ENCODE measurements at regions not wholly inside any gene's neighbourhood (a gene's known extent, or its start where the extent isn't known, plus 50 kb on each side); places are given as distances from the start of the nearest gene placed in this dataset.

- H3K27me3 ChIP-seq (ENCODE audit: control insufficient read depth in 3 of 3, insufficient read depth in 3 of 3, low read length in 3 of 3): no peaks in the 10 kb centered on the region
- FAIRE-seq (no peak), DNase-seq (no peak)
- H3K4me1 ChIP-seq (ENCODE audit: control insufficient read depth in 3 of 3, insufficient read depth in 2 of 3, low read depth in 1 of 3, low read length in 2 of 3): peaks cover 0 to 3% (median 0%) of the 10 kb centered on the region in 3 donors
- H3K27ac ChIP-seq (ENCODE audit: low read depth in 1 of 3, low read length in 2 of 3): no peak overlapping the region
- H3K9me3 ChIP-seq (ENCODE audit: control insufficient read depth in 2 of 2, insufficient read depth in 1 of 2, low read depth in 1 of 2, low read length in 1 of 2): peaks cover 0 to 16% of the 10 kb centered on the region in 2 donors
- no peak overlapping the region for H3K4me3 ChIP-seq (ENCODE audit: low read depth in 1 of 3, low read length in 3 of 3)
- no peaks in the 10 kb centered on the region for H3K36me3 ChIP-seq (ENCODE audit: control insufficient read depth in 3 of 3, insufficient read depth in 2 of 3, low read depth in 1 of 3, low read length in 3 of 3)
- 38 to 67% (median 47%) methylated on average over 2 of the region's 2 CpGs for WGBS, 3 donors
Observed at GRCh38 chr3:30069056-30069455, 537.3 kb upstream of the TGFBR2 start.

- Histone ChIP-seq H3K4me1 (ENCODE audit: control insufficient read depth in 3 of 3, insufficient read depth in 2 of 3, low read depth in 1 of 3, low read length in 2 of 3) (peaks cover 0 to 5% (median 0%) of the 10 kb centered on the region in 3 donors), H3K27ac (ENCODE audit: low read depth in 1 of 3, low read length in 2 of 3) (no peak overlapping the region), H3K27me3 (ENCODE audit: control insufficient read depth in 3 of 3, insufficient read depth in 3 of 3, low read length in 3 of 3) (no peaks in the 10 kb centered on the region), H3K4me3 (ENCODE audit: low read depth in 1 of 3, low read length in 3 of 3) (no peak overlapping the region), H3K9me3 (ENCODE audit: control insufficient read depth in 2 of 2, insufficient read depth in 1 of 2, low read depth in 1 of 2, low read length in 1 of 2) (peaks cover 0 to 7% of the 10 kb centered on the region in 2 donors), H3K36me3 (ENCODE audit: control insufficient read depth in 3 of 3, insufficient read depth in 2 of 3, low read depth in 1 of 3, low read length in 3 of 3) (no peaks in the 10 kb centered on the region)
- DNase-seq (no peak), FAIRE-seq (no peak)
Observed at GRCh38 chr3:30073040-30073439, 533.4 kb upstream of the TGFBR2 start.

DNA sequence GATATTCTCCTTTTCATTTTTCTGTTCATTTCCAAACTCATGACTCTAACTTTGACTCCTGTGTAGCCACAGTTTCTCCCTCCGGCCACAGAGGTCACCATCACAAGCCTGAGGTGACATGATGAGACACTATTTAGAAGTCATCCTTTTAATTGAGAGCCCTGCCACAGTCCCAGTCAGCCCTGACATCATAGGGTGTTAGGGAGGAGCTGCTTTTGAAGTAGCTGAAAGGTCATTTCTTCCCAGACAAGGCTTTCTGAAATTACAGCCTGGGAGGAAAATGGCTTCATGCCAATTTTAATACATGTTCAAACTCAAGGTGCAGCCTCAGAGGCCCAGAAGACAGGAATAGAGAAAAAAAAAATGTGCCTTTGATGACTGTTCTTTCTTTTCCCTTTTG, 532.8 kb upstream of the TGFBR2 start:
- no peak overlapping the region for H3K4me3 ChIP-seq (ENCODE audit: low read depth in 1 of 3, low read length in 3 of 3)
- no peak for FAIRE-seq
- 39 to 74% (median 50%) methylated on average over 1 of the region's 1 CpG for WGBS, 3 donors

GRCh38 chr3:30075514-30075913, 530.9 kb upstream of the TGFBR2 start:
- DNase-seq (no peak), FAIRE-seq (no peak)
- H3K4me3 ChIP-seq (ENCODE audit: low read depth in 1 of 3, low read length in 3 of 3): no peak overlapping the region
- H3K4me1 ChIP-seq (ENCODE audit: control insufficient read depth in 3 of 3, insufficient read depth in 2 of 3, low read depth in 1 of 3, low read length in 2 of 3): peaks cover 0 to 5% (median 0%) of the 10 kb centered on the region in 3 donors
- WGBS, 3 donors: 75 to 91% (median 82%) methylated on average over 2 of the region's 2 CpGs
- H3K9me3 ChIP-seq (ENCODE audit: control insufficient read depth in 2 of 2, insufficient read depth in 1 of 2, low read depth in 1 of 2, low read length in 1 of 2): peaks cover 0 to 7% of the 10 kb centered on the region in 2 donors
- no peaks in the 10 kb centered on the region for H3K27me3 ChIP-seq (ENCODE audit: control insufficient read depth in 3 of 3, insufficient read depth in 3 of 3, low read length in 3 of 3)
- no peak overlapping the region for H3K27ac ChIP-seq (ENCODE audit: low read depth in 1 of 3, low read length in 2 of 3)
- H3K36me3 ChIP-seq (ENCODE audit: control insufficient read depth in 3 of 3, insufficient read depth in 2 of 3, low read depth in 1 of 3, low read length in 3 of 3): no peaks in the 10 kb centered on the region

More for the DNA sequence above, 532.8 kb upstream of the TGFBR2 start:
- H3K27me3 ChIP-seq (ENCODE audit: control insufficient read depth in 3 of 3, insufficient read depth in 3 of 3, low read length in 3 of 3): no peaks in the 10 kb centered on the region
- peaks cover 0 to 7% of the 10 kb centered on the region in 2 donors for H3K9me3 ChIP-seq (ENCODE audit: control insufficient read depth in 2 of 2, insufficient read depth in 1 of 2, low read depth in 1 of 2, low read length in 1 of 2)
- peak; percentile 73 to 74 for DNase-seq
- peak overlapping the region in 1 of 3 donors; percentile 1 for H3K27ac ChIP-seq (ENCODE audit: low read depth in 1 of 3, low read length in 2 of 3)
- H3K4me1 ChIP-seq (ENCODE audit: control insufficient read depth in 3 of 3, insufficient read depth in 2 of 3, low read depth in 1 of 3, low read length in 2 of 3): peaks cover 0 to 5% (median 0%) of the 10 kb centered on the region in 3 donors
- no peaks in the 10 kb centered on the region for H3K36me3 ChIP-seq (ENCODE audit: control insufficient read depth in 3 of 3, insufficient read depth in 2 of 3, low read depth in 1 of 3, low read length in 3 of 3)

- DNase-seq: no peak
- no peak overlapping the region for H3K27ac ChIP-seq (ENCODE audit: low read depth in 1 of 3, low read length in 2 of 3)
- no peaks in the 10 kb centered on the region for H3K36me3 ChIP-seq (ENCODE audit: control insufficient read depth in 3 of 3, insufficient read depth in 2 of 3, low read depth in 1 of 3, low read length in 3 of 3)
- H3K27me3 ChIP-seq (ENCODE audit: control insufficient read depth in 3 of 3, insufficient read depth in 3 of 3, low read length in 3 of 3): no peaks in the 10 kb centered on the region
- no peak for FAIRE-seq
- no peak overlapping the region for H3K4me3 ChIP-seq (ENCODE audit: low read depth in 1 of 3, low read length in 3 of 3)
- H3K9me3 ChIP-seq (ENCODE audit: control insufficient read depth in 2 of 2, insufficient read depth in 1 of 2, low read depth in 1 of 2, low read length in 1 of 2): peaks cover 0 to 7% of the 10 kb centered on the region in 2 donors
- peaks cover 0 to 5% (median 0%) of the 10 kb centered on the region in 3 donors for H3K4me1 ChIP-seq (ENCODE audit: control insufficient read depth in 3 of 3, insufficient read depth in 2 of 3, low read depth in 1 of 3, low read length in 2 of 3)
Observed at GRCh38 chr3:30076899-30077298, 529.5 kb upstream of the TGFBR2 start.

DNA sequence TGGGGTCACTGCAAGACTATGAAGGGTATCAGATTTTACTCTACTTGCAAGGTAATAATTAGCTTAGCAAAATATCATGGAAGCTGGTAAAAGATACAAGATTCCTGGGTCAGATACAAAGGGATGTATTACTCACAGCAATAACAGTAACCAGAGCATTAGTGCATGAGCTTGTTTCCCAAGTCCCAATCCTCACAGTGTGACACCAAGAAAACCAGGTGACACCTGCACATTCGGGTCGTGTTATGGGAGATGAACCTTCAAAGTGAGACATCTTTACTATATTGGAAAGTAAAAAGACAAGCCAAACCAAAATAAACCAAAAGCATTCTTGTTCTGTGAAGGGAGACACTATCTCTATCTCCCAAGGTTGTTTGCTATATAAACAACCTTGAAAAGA, 528.7 kb upstream of the TGFBR2 start:
- H3K4me1 ChIP-seq (ENCODE audit: control insufficient read depth in 3 of 3, insufficient read depth in 2 of 3, low read depth in 1 of 3, low read length in 2 of 3): peaks cover 2 to 13% (median 3%) of the 10 kb centered on the region in 3 donors
- no peak for FAIRE-seq
- 93 to 94% (median 94%) methylated on average over 2 of the region's 2 CpGs for WGBS, 3 donors

GRCh38 chr3:30078736-30079135, 527.7 kb upstream of the TGFBR2 start:
- Histone ChIP-seq H3K9me3 (ENCODE audit: control insufficient read depth in 2 of 2, insufficient read depth in 1 of 2, low read depth in 1 of 2, low read length in 1 of 2) (peaks cover 0 to 15% of the 10 kb centered on the region in 2 donors), H3K4me3 (ENCODE audit: low read depth in 1 of 3, low read length in 3 of 3) (no peak overlapping the region), H3K4me1 (ENCODE audit: control insufficient read depth in 3 of 3, insufficient read depth in 2 of 3, low read depth in 1 of 3, low read length in 2 of 3) (peaks cover 3 to 20% (median 7%) of the 10 kb centered on the region in 3 donors), H3K27ac (ENCODE audit: low read depth in 1 of 3, low read length in 2 of 3) (peak overlapping the region in 2 of 3 donors; percentile 25 to 39), H3K36me3 (ENCODE audit: control insufficient read depth in 3 of 3, insufficient read depth in 2 of 3, low read depth in 1 of 3, low read length in 3 of 3) (no peaks in the 10 kb centered on the region), H3K27me3 (ENCODE audit: control insufficient read depth in 3 of 3, insufficient read depth in 3 of 3, low read length in 3 of 3) (no peaks in the 10 kb centered on the region)
- WGBS, 3 donors: 24 to 49% (median 28%) methylated on average over 2 of the region's 2 CpGs
- no peak for FAIRE-seq
- peak; percentile 29 to 72 for DNase-seq

More for the DNA sequence above, 528.7 kb upstream of the TGFBR2 start:
- DNase-seq: no peak
- Histone ChIP-seq H3K36me3 (ENCODE audit: control insufficient read depth in 3 of 3, insufficient read depth in 2 of 3, low read depth in 1 of 3, low read length in 3 of 3) (no peaks in the 10 kb centered on the region), H3K27ac (ENCODE audit: low read depth in 1 of 3, low read length in 2 of 3) (no peak overlapping the region), H3K4me3 (ENCODE audit: low read depth in 1 of 3, low read length in 3 of 3) (no peak overlapping the region), H3K9me3 (ENCODE audit: control insufficient read depth in 2 of 2, insufficient read depth in 1 of 2, low read depth in 1 of 2, low read length in 1 of 2) (peaks cover 0 to 10% of the 10 kb centered on the region in 2 donors), H3K27me3 (ENCODE audit: control insufficient read depth in 3 of 3, insufficient read depth in 3 of 3, low read length in 3 of 3) (no peaks in the 10 kb centered on the region)

- peak; percentile 5 for FAIRE-seq
Observed at GRCh38 chr3:30081904-30082303, 524.5 kb upstream of the TGFBR2 start.

GRCh38 chr3:30082652-30083051, 523.7 kb upstream of the TGFBR2 start:
- Histone ChIP-seq H3K27ac (ENCODE audit: low read depth in 1 of 3, low read length in 2 of 3) (peak overlapping the region in 2 of 3 donors; percentile 75 to 85), H3K4me3 (ENCODE audit: low read depth in 1 of 3, low read length in 3 of 3) (no peak overlapping the region), H3K36me3 (ENCODE audit: control insufficient read depth in 3 of 3, insufficient read depth in 2 of 3, low read depth in 1 of 3, low read length in 3 of 3) (no peaks in the 10 kb centered on the region), H3K9me3 (ENCODE audit: control insufficient read depth in 2 of 2, insufficient read depth in 1 of 2, low read depth in 1 of 2, low read length in 1 of 2) (peaks cover 0 to 11% of the 10 kb centered on the region in 2 donors), H3K27me3 (ENCODE audit: control insufficient read depth in 3 of 3, insufficient read depth in 3 of 3, low read length in 3 of 3) (no peaks in the 10 kb centered on the region), H3K4me1 (ENCODE audit: control insufficient read depth in 3 of 3, insufficient read depth in 2 of 3, low read depth in 1 of 3, low read length in 2 of 3) (peaks cover 3 to 34% (median 7%) of the 10 kb centered on the region in 3 donors)
- DNase-seq (no peak), FAIRE-seq (no peak)
- 84 to 89% (median 87%) methylated on average over 7 of the region's 7 CpGs for WGBS, 3 donors

More at GRCh38 chr3:30081904-30082303, 524.5 kb upstream of the TGFBR2 start:
- H3K27ac ChIP-seq (ENCODE audit: low read depth in 1 of 3, low read length in 2 of 3): peak overlapping the region; percentile 53 to 75 (median 64)
- peak; percentile 95 to 97 for DNase-seq
- no peaks in the 10 kb centered on the region for H3K36me3 ChIP-seq (ENCODE audit: control insufficient read depth in 3 of 3, insufficient read depth in 2 of 3, low read depth in 1 of 3, low read length in 3 of 3)
- H3K4me1 ChIP-seq (ENCODE audit: control insufficient read depth in 3 of 3, insufficient read depth in 2 of 3, low read depth in 1 of 3, low read length in 2 of 3): peaks cover 3 to 35% (median 7%) of the 10 kb centered on the region in 3 donors
- H3K4me3 ChIP-seq (ENCODE audit: low read depth in 1 of 3, low read length in 3 of 3): no peak overlapping the region
- 12 to 67% (median 24%) methylated on average over 3 of the region's 3 CpGs for WGBS, 3 donors
- peaks cover 0 to 16% of the 10 kb centered on the region in 2 donors for H3K9me3 ChIP-seq (ENCODE audit: control insufficient read depth in 2 of 2, insufficient read depth in 1 of 2, low read depth in 1 of 2, low read length in 1 of 2)
- no peaks in the 10 kb centered on the region for H3K27me3 ChIP-seq (ENCODE audit: control insufficient read depth in 3 of 3, insufficient read depth in 3 of 3, low read length in 3 of 3)

Measured in small intestine (tissue), 7 donors.